ENCODE measurements at regions not wholly inside any gene's neighbourhood (a gene's known extent, or its start where the extent isn't known, plus 50 kb on each side); places are given as distances from the start of the nearest gene placed in this dataset.

DNA sequence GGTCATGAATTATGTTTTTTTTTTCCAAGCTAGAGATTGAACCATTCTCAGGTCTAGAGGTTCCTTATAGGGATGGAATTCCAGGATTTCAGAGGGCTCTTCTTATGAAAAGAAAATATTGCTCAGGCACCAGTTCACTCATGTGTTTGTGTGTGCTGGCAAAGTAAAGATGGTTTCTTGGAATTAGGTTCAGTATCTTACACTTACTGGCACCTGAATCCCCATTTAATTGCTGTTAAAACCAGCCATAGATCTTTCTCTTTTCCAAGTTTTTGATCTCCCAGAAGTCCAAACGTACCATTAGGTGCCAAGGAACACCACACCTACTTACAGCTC is 508.4 kb downstream of the CDH26 start:
- intact Hi-C loops (cut with DNase I), result no loop called here
- DNase-seq (no peak), ATAC-seq (no peak)
- H3K27me3 ChIP-seq (ENCODE audit: insufficient read depth in 3 of 3, low read length in 2 of 3), result no peaks in the 10 kb centered on the region
- no peak overlapping the region for H3K27ac ChIP-seq
- H3K36me3 ChIP-seq (ENCODE audit: insufficient read depth in 1 of 2, low read depth in 1 of 2), result no peaks in the 10 kb centered on the region
- TF ChIP-seq, protein P1, sequence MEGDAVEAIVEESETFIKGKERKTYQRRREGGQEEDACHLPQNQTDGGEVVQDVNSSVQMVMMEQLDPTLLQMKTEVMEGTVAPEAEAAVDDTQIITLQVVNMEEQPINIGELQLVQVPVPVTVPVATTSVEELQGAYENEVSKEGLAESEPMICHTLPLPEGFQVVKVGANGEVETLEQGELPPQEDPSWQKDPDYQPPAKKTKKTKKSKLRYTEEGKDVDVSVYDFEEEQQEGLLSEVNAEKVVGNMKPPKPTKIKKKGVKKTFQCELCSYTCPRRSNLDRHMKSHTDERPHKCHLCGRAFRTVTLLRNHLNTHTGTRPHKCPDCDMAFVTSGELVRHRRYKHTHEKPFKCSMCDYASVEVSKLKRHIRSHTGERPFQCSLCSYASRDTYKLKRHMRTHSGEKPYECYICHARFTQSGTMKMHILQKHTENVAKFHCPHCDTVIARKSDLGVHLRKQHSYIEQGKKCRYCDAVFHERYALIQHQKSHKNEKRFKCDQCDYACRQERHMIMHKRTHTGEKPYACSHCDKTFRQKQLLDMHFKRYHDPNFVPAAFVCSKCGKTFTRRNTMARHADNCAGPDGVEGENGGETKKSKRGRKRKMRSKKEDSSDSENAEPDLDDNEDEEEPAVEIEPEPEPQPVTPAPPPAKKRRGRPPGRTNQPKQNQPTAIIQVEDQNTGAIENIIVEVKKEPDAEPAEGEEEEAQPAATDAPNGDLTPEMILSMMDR (IDR thresholded peaks at IDR 0.05), result no peak
- 28 to 50% (median 45%) methylated on average over 1 of the region's 1 CpG for WGBS, 3 donors
- no peaks in the 10 kb centered on the region for H3K9me3 ChIP-seq
- no peak overlapping the region for H3K4me3 ChIP-seq
- H3K4me1 ChIP-seq, result no peaks in the 10 kb centered on the region

DNA sequence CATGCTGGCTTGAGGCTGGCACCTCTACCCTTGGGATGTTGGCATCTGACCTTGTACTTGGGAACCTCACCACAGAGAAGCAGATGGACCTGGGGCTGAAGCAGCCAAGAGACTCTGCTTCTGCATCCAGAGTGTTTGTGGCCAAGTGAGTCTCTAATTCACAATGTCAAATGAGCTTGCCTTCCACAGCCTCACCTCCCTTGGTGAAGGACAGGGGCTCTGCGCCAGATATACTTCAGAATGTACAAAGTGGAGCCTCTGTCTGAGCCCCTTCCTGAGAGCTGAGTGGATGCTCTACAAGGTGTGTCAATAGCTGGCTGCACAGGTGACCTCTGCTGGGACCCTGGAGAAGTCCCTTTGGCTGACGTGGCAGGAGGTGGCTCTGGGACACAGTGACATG is 508.9 kb downstream of the CDH26 start:
- Histone ChIP-seq H3K27ac (no peak overlapping the region), H3K36me3 (ENCODE audit: insufficient read depth in 1 of 2, low read depth in 1 of 2) (no peaks in the 10 kb centered on the region), H3K4me3 (no peak overlapping the region), H3K27me3 (ENCODE audit: insufficient read depth in 3 of 3, low read length in 2 of 3) (no peaks in the 10 kb centered on the region), H3K4me1 (no peaks in the 10 kb centered on the region), H3K9me3 (no peaks in the 10 kb centered on the region)
- intact Hi-C loops (cut with DNase I), result no loop called here
- TF ChIP-seq, protein P1 (IDR thresholded peaks at IDR 0.05), result no peak
- DNase-seq (no peak), ATAC-seq (no peak)
- 82 to 89% (median 85%) methylated on average over 2 of the region's 2 CpGs for WGBS, 3 donors

DNA sequence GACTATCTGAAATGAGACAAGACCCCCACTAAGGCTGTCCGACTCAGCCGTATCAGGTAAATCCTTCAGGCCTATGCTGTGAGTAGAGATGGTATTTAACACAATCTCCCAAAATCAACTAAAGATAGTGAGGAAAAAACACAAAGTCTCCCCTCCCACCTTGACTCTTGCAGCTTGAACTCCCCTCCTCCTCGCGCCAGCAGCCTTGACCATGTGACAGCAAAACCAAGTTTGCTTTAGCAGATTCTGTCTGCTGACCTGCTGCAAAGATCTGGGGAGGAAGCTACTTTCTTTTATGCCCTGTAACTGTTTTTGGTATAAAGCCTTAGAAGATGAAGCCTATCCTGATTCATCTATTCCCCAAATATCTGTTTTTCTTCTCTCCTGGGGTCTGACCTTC is 509.5 kb downstream of the CDH26 start:
- H3K27me3 ChIP-seq (ENCODE audit: insufficient read depth in 3 of 3, low read length in 2 of 3), result no peaks in the 10 kb centered on the region
- 80 to 91% (median 86%) methylated on average over 4 of the region's 4 CpGs for WGBS, 3 donors
- H3K4me3 ChIP-seq, result no peak overlapping the region
- H3K4me1 ChIP-seq, result no peaks in the 10 kb centered on the region
- TF ChIP-seq, protein P1 (IDR thresholded peaks at IDR 0.05), result no peak
- no peaks in the 10 kb centered on the region for H3K36me3 ChIP-seq (ENCODE audit: insufficient read depth in 1 of 2, low read depth in 1 of 2)
- no peaks in the 10 kb centered on the region for H3K9me3 ChIP-seq
- ATAC-seq (no peak), DNase-seq (no peak)
- no peak overlapping the region for H3K27ac ChIP-seq
- intact Hi-C loops (cut with DNase I), result no loop called here

DNA sequence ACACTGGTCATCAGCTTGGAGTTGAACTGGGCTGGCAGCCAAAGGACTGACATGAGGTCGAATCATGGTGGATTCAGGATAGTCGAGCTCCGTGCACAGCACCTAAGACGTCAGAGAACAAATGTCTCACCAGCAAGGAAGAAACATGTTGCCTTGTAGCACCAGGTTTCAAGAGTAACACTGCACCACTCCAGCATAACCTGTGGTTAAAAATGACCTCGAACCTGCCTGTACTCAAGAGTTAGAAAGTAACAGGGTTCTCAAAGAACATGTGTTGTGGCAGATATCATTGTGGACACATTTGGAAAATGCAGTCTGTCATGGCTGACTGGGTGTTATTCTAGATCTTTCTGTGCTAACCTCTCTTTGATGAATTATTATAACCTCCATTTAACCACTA is 511.6 kb downstream of the CDH26 start:
- H3K36me3 ChIP-seq (ENCODE audit: insufficient read depth in 1 of 2, low read depth in 1 of 2), result no peaks in the 10 kb centered on the region
- intact Hi-C loops (cut with DNase I), result no loop called here
- DNase-seq (no peak), ATAC-seq (no peak)
- H3K27me3 ChIP-seq (ENCODE audit: insufficient read depth in 3 of 3, low read length in 2 of 3), result no peaks in the 10 kb centered on the region
- TF ChIP-seq, protein P1 (IDR thresholded peaks at IDR 0.05), result no peak
- no peaks in the 10 kb centered on the region for H3K9me3 ChIP-seq
- H3K4me3 ChIP-seq, result no peak overlapping the region
- 84 to 87% (median 87%) methylated on average over 5 of the region's 5 CpGs for WGBS, 3 donors
- H3K27ac ChIP-seq, result no peak overlapping the region
- H3K4me1 ChIP-seq, result no peaks in the 10 kb centered on the region

DNA sequence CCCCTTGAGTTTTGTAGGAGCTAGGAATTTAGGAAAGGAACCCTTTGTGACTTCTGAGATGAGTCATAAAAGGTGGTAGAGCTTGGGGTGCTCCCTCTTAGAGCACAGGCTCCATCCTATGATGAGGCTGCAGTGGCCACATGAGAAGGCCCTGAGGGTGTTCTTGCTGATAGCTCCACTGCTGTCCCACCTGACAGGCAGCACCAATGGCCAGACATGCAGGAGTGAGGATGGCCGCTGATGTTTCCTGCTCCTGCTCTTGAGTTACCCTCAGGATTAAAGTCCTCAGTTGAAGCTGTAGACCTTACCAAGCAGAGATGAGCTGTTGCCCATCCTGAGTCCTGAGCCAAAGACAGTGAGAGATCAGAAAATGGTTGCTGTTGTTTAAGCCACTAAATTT is 512.1 kb downstream of the CDH26 start:
- intact Hi-C loops (cut with DNase I), result no loop called here
- 87 to 93% (median 91%) methylated on average over 1 of the region's 1 CpG for WGBS, 3 donors
- Histone ChIP-seq H3K9me3 (no peaks in the 10 kb centered on the region), H3K4me1 (no peaks in the 10 kb centered on the region), H3K27ac (no peak overlapping the region), H3K27me3 (ENCODE audit: insufficient read depth in 3 of 3, low read length in 2 of 3) (no peaks in the 10 kb centered on the region), H3K36me3 (ENCODE audit: insufficient read depth in 1 of 2, low read depth in 1 of 2) (no peaks in the 10 kb centered on the region), H3K4me3 (no peak overlapping the region)
- ATAC-seq (no peak), DNase-seq (no peak)
- TF ChIP-seq, protein P1 (IDR thresholded peaks at IDR 0.05), result no peak
